DOHH2 (cell line): ENCODE measurements at regions not wholly inside any gene's neighbourhood (a gene's known extent, or its start where the extent isn't known, plus 50 kb on each side); places are given as distances from the start of the nearest gene placed in this dataset.

Experiments
- H3F3A ChIP-seq: fragments of 200-600 bp; sonication (generic), shearing (Covaris generic); 2 replicates; pipeline ENCODE4 v1.6.0; 2016; ENCODE audit warnings: antibody characterized with exemption, mild to moderate bottlenecking; ENCODE audit not compliant: control insufficient read depth, insufficient read depth
- H3K27ac ChIP-seq: fragments of 200-600 bp; sonication (generic); 2 replicates; pipeline ENCODE4 v1.5.1; 2014; ENCODE audit warnings: low read depth, mild to moderate bottlenecking, low read length, moderate library complexity
- H3K27me3 ChIP-seq: fragments of 200-600 bp; sonication (generic); 2 replicates; pipeline ENCODE4 v1.6.1; 2014; ENCODE audit warnings: mild to moderate bottlenecking, low read length, mixed read lengths; ENCODE audit not compliant: control insufficient read depth
- H3K36me3 ChIP-seq: fragments of 200-600 bp; sonication (generic); 2 replicates; pipeline ENCODE4 v1.6.1; 2014; ENCODE audit warnings: mild to moderate bottlenecking, low read length, moderate library complexity, mixed read lengths; ENCODE audit not compliant: control insufficient read depth
- H3K4me1 ChIP-seq: fragments of 200-600 bp; sonication (generic); 2 replicates; pipeline ENCODE4 v1.6.1; 2014; ENCODE audit warnings: mild to moderate bottlenecking, low read length, mixed read lengths; ENCODE audit not compliant: control insufficient read depth
- H3K4me2 ChIP-seq: fragments of 200-600 bp; sonication (generic); 2 replicates; pipeline ENCODE4 v1.6.0; 2014; ENCODE audit warnings: mild to moderate bottlenecking, low read length, moderate library complexity
- H3K4me3 ChIP-seq: fragments of 200-600 bp; sonication (generic); 2 replicates; pipeline ENCODE4 v1.5.1; 2014; ENCODE audit warnings: mild to moderate bottlenecking, low read length, mixed read lengths
- H3K79me2 ChIP-seq: fragments of 200-600 bp; sonication (generic); 2 replicates; pipeline ENCODE4 v1.6.1; 2014; ENCODE audit warnings: mild to moderate bottlenecking, low read length, mixed read lengths; ENCODE audit not compliant: control insufficient read depth
- H3K9me2 ChIP-seq: fragments of 200-600 bp; sonication (generic); replicated peaks from 2 replicates; pipeline ENCODE4 v1.6.1; 2014; ENCODE audit warnings: mild to moderate bottlenecking, low read length, mixed read lengths; ENCODE audit not compliant: control insufficient read depth
- H3K9me3 ChIP-seq: fragments of 200-600 bp; sonication (generic); 2 replicates; pipeline ENCODE4 v1.6.1; 2014; ENCODE audit warnings: antibody characterized with exemption, low read length, mixed read lengths; ENCODE audit not compliant: control insufficient read depth, insufficient read depth
- H4K20me1 ChIP-seq: fragments of 200-600 bp; sonication (generic); 2 replicates; pipeline ENCODE4 v1.6.0; 2014; ENCODE audit warnings: low read depth, mild to moderate bottlenecking, antibody characterized with exemption, low read length, moderate library complexity; ENCODE audit not compliant: control insufficient read depth, insufficient read depth
- CTCF ChIP-seq: fragments of 200-600 bp; sonication (generic); IDR thresholded peaks from one replicate; pipeline ENCODE4 v1.5.1; 2014; ENCODE audit warnings: antibody characterized with exemption, mild to moderate bottlenecking, low read depth, low read length; ENCODE audit not compliant: poor library complexity, severe bottlenecking
- EZH2phosphoT487 ChIP-seq: fragments of 200-600 bp; sonication (generic); IDR thresholded peaks from 2 replicates; pipeline ENCODE4 v1.6.1; 2017; ENCODE audit warnings: borderline replicate concordance, mild to moderate bottlenecking, antibody characterized with exemption, low read length, moderate library complexity, mixed read lengths

GRCh38 chr1:104973516-104973915, 1223.8 kb downstream of the AMY1C start:
- Histone ChIP-seq H3K27ac (no peak overlapping the region), H3K4me1 (no peaks in the 10 kb centered on the region), H3K4me3 (no peak overlapping the region), H3K36me3 (no peaks in the 10 kb centered on the region), H3F3A (no peaks in the 10 kb centered on the region), H3K9me3 (no peaks in the 10 kb centered on the region), H3K79me2 (no peaks in the 10 kb centered on the region), H3K4me2 (no peak overlapping the region), H3K9me2 (no peaks in the 10 kb centered on the region), H3K27me3 (no peaks in the 10 kb centered on the region), H4K20me1 (no peaks in the 10 kb centered on the region)
- TF ChIP-seq EZH2phosphoT487 (no peak), CTCF (no peak)

GRCh38 chr1:104979651-104980050, 1230.0 kb downstream of the AMY1C start:
- Histone ChIP-seq H3K9me2 (no peaks in the 10 kb centered on the region), H3K79me2 (no peaks in the 10 kb centered on the region), H4K20me1 (no peaks in the 10 kb centered on the region), H3K9me3 (no peaks in the 10 kb centered on the region), H3F3A (no peaks in the 10 kb centered on the region), H3K27me3 (no peaks in the 10 kb centered on the region), H3K36me3 (no peaks in the 10 kb centered on the region), H3K27ac (no peak overlapping the region), H3K4me3 (no peak overlapping the region), H3K4me2 (no peak overlapping the region), H3K4me1 (no peaks in the 10 kb centered on the region)
- TF ChIP-seq CTCF (no peak), EZH2phosphoT487 (no peak)

- Histone ChIP-seq H3K79me2 (no peaks in the 10 kb centered on the region), H3K27me3 (no peaks in the 10 kb centered on the region), H3F3A (no peaks in the 10 kb centered on the region), H3K4me2 (no peak overlapping the region), H4K20me1 (no peaks in the 10 kb centered on the region), H3K27ac (no peak overlapping the region), H3K9me3 (no peaks in the 10 kb centered on the region), H3K4me1 (no peaks in the 10 kb centered on the region), H3K36me3 (no peaks in the 10 kb centered on the region), H3K9me2 (no peaks in the 10 kb centered on the region), H3K4me3 (no peak overlapping the region)
- TF ChIP-seq EZH2phosphoT487 (no peak), CTCF (no peak)
These were observed 1237.5 kb downstream of the AMY1C start for GRCh38 chr1:104987210-104987609.

- Histone ChIP-seq H3K27ac (no peak overlapping the region), H3K9me2 (peaks cover 2% of the 10 kb centered on the region; the same call in 1 of the 2 replicates), H3K4me1 (no peaks in the 10 kb centered on the region), H3K4me3 (no peak overlapping the region), H3K4me2 (no peak overlapping the region), H3K27me3 (no peaks in the 10 kb centered on the region), H3K9me3 (no peaks in the 10 kb centered on the region), H3K79me2 (no peaks in the 10 kb centered on the region), H3K36me3 (no peaks in the 10 kb centered on the region), H3F3A (no peaks in the 10 kb centered on the region), H4K20me1 (no peaks in the 10 kb centered on the region)
- TF ChIP-seq CTCF (no peak), EZH2phosphoT487 (no peak)
These were observed 1239.3 kb downstream of the AMY1C start for GRCh38 chr1:104989012-104989411.
